ENCODE measurements at regions not wholly inside any gene's neighbourhood (a gene's known extent, or its start where the extent isn't known, plus 50 kb on each side); places are given as distances from the start of the nearest gene placed in this dataset.

DNA sequence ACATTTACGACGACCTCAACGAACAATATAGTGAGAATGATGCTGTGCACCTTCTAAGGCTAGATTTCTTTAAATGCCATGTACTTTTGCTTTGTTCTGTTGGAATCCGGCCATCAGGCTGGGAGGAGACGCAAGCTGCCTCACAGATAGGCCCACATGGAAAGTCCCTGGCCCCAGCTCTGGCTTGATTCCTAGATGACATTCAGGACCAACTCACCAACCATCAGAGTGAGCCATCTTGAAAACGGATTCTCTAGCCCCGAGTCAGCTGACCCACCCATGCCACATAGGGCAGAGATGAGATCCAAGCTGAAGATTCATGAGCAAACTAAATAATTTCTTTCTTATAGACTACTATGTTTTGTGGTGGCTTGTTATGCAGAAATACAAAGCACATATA is 164.4 kb downstream of the ZNF281 start:
- no peak for DNase-seq (ENCODE audit: low read depth in 1 of 2, low spot score in 1 of 2)
- TF ChIP-seq SPI1 (IDR thresholded peaks at IDR 0.05; ENCODE audit: borderline replicate concordance, low read depth) (no peak), POLR2AphosphoS5 (IDR thresholded peaks at IDR 0.05; ENCODE audit: low read depth) (no peak), GABPA (IDR thresholded peaks at IDR 0.05; ENCODE audit: low read depth) (no peak)
- TF ChIP-seq, protein P1, sequence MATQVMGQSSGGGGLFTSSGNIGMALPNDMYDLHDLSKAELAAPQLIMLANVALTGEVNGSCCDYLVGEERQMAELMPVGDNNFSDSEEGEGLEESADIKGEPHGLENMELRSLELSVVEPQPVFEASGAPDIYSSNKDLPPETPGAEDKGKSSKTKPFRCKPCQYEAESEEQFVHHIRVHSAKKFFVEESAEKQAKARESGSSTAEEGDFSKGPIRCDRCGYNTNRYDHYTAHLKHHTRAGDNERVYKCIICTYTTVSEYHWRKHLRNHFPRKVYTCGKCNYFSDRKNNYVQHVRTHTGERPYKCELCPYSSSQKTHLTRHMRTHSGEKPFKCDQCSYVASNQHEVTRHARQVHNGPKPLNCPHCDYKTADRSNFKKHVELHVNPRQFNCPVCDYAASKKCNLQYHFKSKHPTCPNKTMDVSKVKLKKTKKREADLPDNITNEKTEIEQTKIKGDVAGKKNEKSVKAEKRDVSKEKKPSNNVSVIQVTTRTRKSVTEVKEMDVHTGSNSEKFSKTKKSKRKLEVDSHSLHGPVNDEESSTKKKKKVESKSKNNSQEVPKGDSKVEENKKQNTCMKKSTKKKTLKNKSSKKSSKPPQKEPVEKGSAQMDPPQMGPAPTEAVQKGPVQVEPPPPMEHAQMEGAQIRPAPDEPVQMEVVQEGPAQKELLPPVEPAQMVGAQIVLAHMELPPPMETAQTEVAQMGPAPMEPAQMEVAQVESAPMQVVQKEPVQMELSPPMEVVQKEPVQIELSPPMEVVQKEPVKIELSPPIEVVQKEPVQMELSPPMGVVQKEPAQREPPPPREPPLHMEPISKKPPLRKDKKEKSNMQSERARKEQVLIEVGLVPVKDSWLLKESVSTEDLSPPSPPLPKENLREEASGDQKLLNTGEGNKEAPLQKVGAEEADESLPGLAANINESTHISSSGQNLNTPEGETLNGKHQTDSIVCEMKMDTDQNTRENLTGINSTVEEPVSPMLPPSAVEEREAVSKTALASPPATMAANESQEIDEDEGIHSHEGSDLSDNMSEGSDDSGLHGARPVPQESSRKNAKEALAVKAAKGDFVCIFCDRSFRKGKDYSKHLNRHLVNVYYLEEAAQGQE (IDR thresholded peaks at IDR 0.05; ENCODE audit: insufficient replicate concordance, low read depth) = no peak
- TF ChIP-seq, protein P2, sequence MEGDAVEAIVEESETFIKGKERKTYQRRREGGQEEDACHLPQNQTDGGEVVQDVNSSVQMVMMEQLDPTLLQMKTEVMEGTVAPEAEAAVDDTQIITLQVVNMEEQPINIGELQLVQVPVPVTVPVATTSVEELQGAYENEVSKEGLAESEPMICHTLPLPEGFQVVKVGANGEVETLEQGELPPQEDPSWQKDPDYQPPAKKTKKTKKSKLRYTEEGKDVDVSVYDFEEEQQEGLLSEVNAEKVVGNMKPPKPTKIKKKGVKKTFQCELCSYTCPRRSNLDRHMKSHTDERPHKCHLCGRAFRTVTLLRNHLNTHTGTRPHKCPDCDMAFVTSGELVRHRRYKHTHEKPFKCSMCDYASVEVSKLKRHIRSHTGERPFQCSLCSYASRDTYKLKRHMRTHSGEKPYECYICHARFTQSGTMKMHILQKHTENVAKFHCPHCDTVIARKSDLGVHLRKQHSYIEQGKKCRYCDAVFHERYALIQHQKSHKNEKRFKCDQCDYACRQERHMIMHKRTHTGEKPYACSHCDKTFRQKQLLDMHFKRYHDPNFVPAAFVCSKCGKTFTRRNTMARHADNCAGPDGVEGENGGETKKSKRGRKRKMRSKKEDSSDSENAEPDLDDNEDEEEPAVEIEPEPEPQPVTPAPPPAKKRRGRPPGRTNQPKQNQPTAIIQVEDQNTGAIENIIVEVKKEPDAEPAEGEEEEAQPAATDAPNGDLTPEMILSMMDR (IDR thresholded peaks at IDR 0.05; ENCODE audit: insufficient read depth, low read length) = no peak
- H3K4me3 ChIP-seq (replicated peaks; ENCODE audit: insufficient read depth, low read length) = no peak overlapping the region
- H3K27ac ChIP-seq (replicated peaks) = no peak overlapping the region
- peaks cover 5% of the 10 kb centered on the region for H3K27me3 ChIP-seq (ENCODE audit: insufficient read depth, poor library complexity, severe bottlenecking)

DNA sequence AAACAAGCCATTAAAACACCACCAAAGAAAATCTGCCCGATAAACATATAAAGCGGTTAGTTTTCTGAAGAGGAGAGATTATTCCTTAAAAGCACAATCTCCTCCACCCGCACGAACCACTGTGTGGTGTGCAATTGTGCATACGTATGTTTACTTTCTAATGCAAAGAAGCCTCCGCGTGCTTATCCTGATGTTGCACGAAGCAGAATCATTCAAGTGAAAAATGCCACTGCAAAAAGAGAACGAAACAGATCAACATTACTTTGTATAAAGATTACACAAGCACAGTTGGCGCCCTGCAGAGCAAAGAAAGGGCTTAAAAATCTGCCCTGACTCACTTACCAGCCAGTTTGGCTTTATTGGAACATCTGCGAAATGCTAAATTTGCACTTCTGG is 166.8 kb downstream of the ZNF281 start:
- no peak for TF ChIP-seq POLR2AphosphoS5 (IDR thresholded peaks at IDR 0.05; ENCODE audit: low read depth)
- no peak for TF ChIP-seq SPI1 (IDR thresholded peaks at IDR 0.05; ENCODE audit: borderline replicate concordance, low read depth)
- TF ChIP-seq, protein P1 (IDR thresholded peaks at IDR 0.05; ENCODE audit: insufficient replicate concordance, low read depth) = no peak
- TF ChIP-seq GABPA (IDR thresholded peaks at IDR 0.05; ENCODE audit: low read depth) = no peak
- TF ChIP-seq, protein P2 (IDR thresholded peaks at IDR 0.05; ENCODE audit: insufficient read depth, low read length) = no peak
- DNase-seq (ENCODE audit: low read depth in 1 of 2, low spot score in 1 of 2) = no peak
- Histone ChIP-seq H3K27me3 (ENCODE audit: insufficient read depth, poor library complexity, severe bottlenecking) (peaks cover 5% of the 10 kb centered on the region), H3K4me3 (replicated peaks; ENCODE audit: insufficient read depth, low read length) (no peak overlapping the region), H3K27ac (replicated peaks) (no peak overlapping the region)

DNA sequence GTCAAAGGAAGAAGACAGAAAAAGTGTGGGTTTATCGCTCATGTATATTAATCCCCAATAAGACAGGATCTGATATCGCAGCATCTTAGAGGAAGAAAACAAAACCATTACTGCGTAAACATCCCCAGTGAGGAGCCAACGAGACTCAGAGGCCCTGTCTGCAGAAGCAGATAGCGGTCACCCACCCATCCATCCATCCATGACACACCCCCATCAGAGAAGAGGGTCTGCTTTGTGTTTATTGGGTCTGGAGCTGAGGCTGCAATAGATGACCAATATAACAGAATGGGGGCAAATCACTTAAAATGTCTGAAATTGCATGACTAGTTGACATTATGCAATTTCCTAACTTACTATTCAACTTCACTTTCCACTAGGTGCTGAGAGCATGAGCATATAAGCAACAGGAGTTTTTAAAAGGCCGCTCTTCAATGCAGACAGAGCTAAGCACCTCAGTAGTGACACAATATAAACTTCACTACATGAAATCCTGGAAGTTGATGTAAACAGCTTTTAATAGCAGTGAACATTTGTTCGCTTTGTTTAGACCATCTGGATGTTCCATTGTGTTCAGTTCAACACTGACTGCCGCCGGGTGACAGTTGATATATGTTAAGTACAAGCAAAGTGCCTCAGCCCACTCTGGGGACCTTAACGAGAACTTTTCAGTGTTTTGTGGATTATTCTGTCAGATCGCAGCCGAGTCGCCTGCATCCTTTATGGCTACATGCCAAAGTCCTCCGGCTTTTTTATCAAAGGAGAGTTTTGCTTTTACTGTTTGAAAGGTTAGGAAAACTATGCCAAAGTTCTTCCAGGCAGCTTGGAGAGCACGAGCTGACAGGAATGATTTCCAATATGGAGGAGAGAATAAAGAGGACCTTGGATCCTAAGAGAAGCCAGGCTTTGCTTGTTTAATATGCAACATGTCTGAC is 167.5 kb downstream of the ZNF281 start:
- Histone ChIP-seq H3K4me3 (replicated peaks; ENCODE audit: insufficient read depth, low read length) (no peak overlapping the region), H3K27ac (replicated peaks) (no peak overlapping the region), H3K27me3 (ENCODE audit: insufficient read depth, poor library complexity, severe bottlenecking) (peaks cover 5% of the 10 kb centered on the region)
- TF ChIP-seq SPI1 (IDR thresholded peaks at IDR 0.05; ENCODE audit: borderline replicate concordance, low read depth) = no peak
- TF ChIP-seq POLR2AphosphoS5 (IDR thresholded peaks at IDR 0.05; ENCODE audit: low read depth) = no peak
- TF ChIP-seq, protein P1 (IDR thresholded peaks at IDR 0.05; ENCODE audit: insufficient replicate concordance, low read depth) = no peak
- TF ChIP-seq GABPA (IDR thresholded peaks at IDR 0.05; ENCODE audit: low read depth) = no peak
- TF ChIP-seq, protein P2 (IDR thresholded peaks at IDR 0.05; ENCODE audit: insufficient read depth, low read length) = no peak
- no peak for DNase-seq (ENCODE audit: low read depth in 1 of 2, low spot score in 1 of 2)
